Activated T-helper 9 cell treated with anti-CD3 and anti-CD28 coated beads, Interleukin-2, amount 50 U/mL, for 16 hours (primary cell): ENCODE measurements at regions not wholly inside any gene's neighbourhood (a gene's known extent, or its start where the extent isn't known, plus 50 kb on each side); places are given as distances from the start of the nearest gene placed in this dataset.
"Not testable (repeated sequence)": the region's sequence is repeated elsewhere in the genome, so short reads cannot be mapped to it uniquely, and the experiment has no call there.

Source experiments
- DNase-seq: peaks from one replicate; pipeline ENCODE4 v3.0.0-alpha.2; 2020; ENCODE audit warnings: low read depth

- not testable (repeated sequence) for DNase-seq
Measured at GRCh38 chr5:39753747-39754146, 329.0 kb upstream of the DAB2 start.

- no peak for DNase-seq
Measured at GRCh38 chr5:39750661-39751060, 325.9 kb upstream of the DAB2 start.

- no peak for DNase-seq
Measured at GRCh38 chr5:39742916-39743315, 318.1 kb upstream of the DAB2 start.

GRCh38 chr5:39740404-39740803 lies 315.6 kb upstream of the DAB2 start:
- no peak for DNase-seq

- DNase-seq, result no peak
Measured at GRCh38 chr5:39732166-39732565, 307.4 kb upstream of the DAB2 start.

GRCh38 chr5:39730699-39731098 lies 305.9 kb upstream of the DAB2 start:
- no peak for DNase-seq

GRCh38 chr5:39730006-39730405 lies 305.2 kb upstream of the DAB2 start:
- DNase-seq, result no peak

- DNase-seq, result no peak
Measured at GRCh38 chr5:39726467-39726866, 301.7 kb upstream of the DAB2 start.

GRCh38 chr5:39721394-39721793 lies 296.6 kb upstream of the DAB2 start:
- no peak for DNase-seq

GRCh38 chr5:39720136-39720535 lies 295.4 kb upstream of the DAB2 start:
- DNase-seq, result no peak

- no peak for DNase-seq
Measured at GRCh38 chr5:39717176-39717897, 292.6 kb upstream of the DAB2 start.

GRCh38 chr5:39716532-39717028 lies 291.8 kb upstream of the DAB2 start:
- no peak for DNase-seq

- DNase-seq, result no peak
Measured at GRCh38 chr5:39714036-39714698, 289.4 kb upstream of the DAB2 start.

GRCh38 chr5:39713250-39713916 lies 288.6 kb upstream of the DAB2 start:
- DNase-seq, result no peak

- DNase-seq, result no peak
Measured at GRCh38 chr5:39712316-39713249, 287.8 kb upstream of the DAB2 start.

- no peak for DNase-seq
Measured at GRCh38 chr5:39711821-39712220, 287.0 kb upstream of the DAB2 start.

- no peak for DNase-seq
Measured at GRCh38 chr5:39709032-39709431, 284.3 kb upstream of the DAB2 start.

- DNase-seq, result no peak
Measured at GRCh38 chr5:39702928-39703327, 278.1 kb upstream of the DAB2 start.

GRCh38 chr5:39700523-39700922 lies 275.7 kb upstream of the DAB2 start:
- DNase-seq, result no peak

- DNase-seq, result no peak
Measured at GRCh38 chr5:39698838-39699560, 274.2 kb upstream of the DAB2 start.

- no peak for DNase-seq
Measured at GRCh38 chr5:39697881-39698280, 273.1 kb upstream of the DAB2 start.
